ENCODE measurements at regions not wholly inside any gene's neighbourhood (a gene's known extent, or its start where the extent isn't known, plus 50 kb on each side); places are given as distances from the start of the nearest gene placed in this dataset.

- TF ChIP-seq, protein P1, sequence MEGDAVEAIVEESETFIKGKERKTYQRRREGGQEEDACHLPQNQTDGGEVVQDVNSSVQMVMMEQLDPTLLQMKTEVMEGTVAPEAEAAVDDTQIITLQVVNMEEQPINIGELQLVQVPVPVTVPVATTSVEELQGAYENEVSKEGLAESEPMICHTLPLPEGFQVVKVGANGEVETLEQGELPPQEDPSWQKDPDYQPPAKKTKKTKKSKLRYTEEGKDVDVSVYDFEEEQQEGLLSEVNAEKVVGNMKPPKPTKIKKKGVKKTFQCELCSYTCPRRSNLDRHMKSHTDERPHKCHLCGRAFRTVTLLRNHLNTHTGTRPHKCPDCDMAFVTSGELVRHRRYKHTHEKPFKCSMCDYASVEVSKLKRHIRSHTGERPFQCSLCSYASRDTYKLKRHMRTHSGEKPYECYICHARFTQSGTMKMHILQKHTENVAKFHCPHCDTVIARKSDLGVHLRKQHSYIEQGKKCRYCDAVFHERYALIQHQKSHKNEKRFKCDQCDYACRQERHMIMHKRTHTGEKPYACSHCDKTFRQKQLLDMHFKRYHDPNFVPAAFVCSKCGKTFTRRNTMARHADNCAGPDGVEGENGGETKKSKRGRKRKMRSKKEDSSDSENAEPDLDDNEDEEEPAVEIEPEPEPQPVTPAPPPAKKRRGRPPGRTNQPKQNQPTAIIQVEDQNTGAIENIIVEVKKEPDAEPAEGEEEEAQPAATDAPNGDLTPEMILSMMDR (IDR thresholded peaks at IDR 0.05; ENCODE audit: unreplicated experiment) = no peak
- Mint-ChIP-seq H3K36me3 (ENCODE audit: low read depth, unreplicated experiment) (no peaks in the 10 kb centered on the region), H3K27me3 (ENCODE audit: unreplicated experiment) (peaks cover 2% of the 10 kb centered on the region), H3K4me1 (ENCODE audit: unreplicated experiment) (peaks cover 20% of the 10 kb centered on the region), H3K9me3 (ENCODE audit: unreplicated experiment) (no peaks in the 10 kb centered on the region), H3K27ac (ENCODE audit: unreplicated experiment) (no peak overlapping the region), H3K4me3 (ENCODE audit: unreplicated experiment) (no peak overlapping the region)
- no peak for DNase-seq (ENCODE audit: low spot score)
Observed at GRCh38 chr11:15655552-15655951, 540.8 kb downstream of the INSC start.

- Mint-ChIP-seq H3K36me3 (ENCODE audit: low read depth, unreplicated experiment) (no peaks in the 10 kb centered on the region), H3K27ac (ENCODE audit: unreplicated experiment) (no peak overlapping the region), H3K27me3 (ENCODE audit: unreplicated experiment) (peaks cover 2% of the 10 kb centered on the region), H3K4me1 (ENCODE audit: unreplicated experiment) (peaks cover 12% of the 10 kb centered on the region), H3K4me3 (ENCODE audit: unreplicated experiment) (no peak overlapping the region), H3K9me3 (ENCODE audit: unreplicated experiment) (no peaks in the 10 kb centered on the region)
- no peak for DNase-seq (ENCODE audit: low spot score)
- TF ChIP-seq, protein P1 (IDR thresholded peaks at IDR 0.05; ENCODE audit: unreplicated experiment) = no peak
Observed at GRCh38 chr11:15657264-15657663, 542.5 kb downstream of the INSC start.

DNA sequence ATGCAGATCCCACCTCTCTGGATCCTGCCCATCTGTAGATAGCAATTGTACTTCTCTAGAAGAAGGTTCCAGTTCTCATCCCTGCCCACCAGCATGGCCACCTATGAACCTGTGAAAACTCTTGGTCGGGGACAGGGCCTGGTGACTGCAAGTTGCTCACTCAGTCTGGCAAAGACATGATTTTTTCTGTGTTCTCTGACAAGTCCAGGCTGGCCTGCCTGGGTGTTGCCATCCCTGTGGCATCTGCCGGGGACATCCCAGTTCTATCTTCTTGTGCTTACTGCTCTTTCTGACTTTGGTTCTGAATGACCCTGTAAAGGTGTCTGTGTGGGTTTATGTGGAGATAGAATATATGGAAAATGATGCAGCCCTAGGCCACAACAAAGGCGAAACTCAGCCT lies 545.8 kb downstream of the INSC start:
- TF ChIP-seq, protein P1 (IDR thresholded peaks at IDR 0.05; ENCODE audit: unreplicated experiment) = no peak
- H3K9me3 Mint-ChIP-seq (ENCODE audit: unreplicated experiment) = no peaks in the 10 kb centered on the region
- no peaks in the 10 kb centered on the region for H3K36me3 Mint-ChIP-seq (ENCODE audit: low read depth, unreplicated experiment)
- H3K4me3 Mint-ChIP-seq (ENCODE audit: unreplicated experiment) = no peak overlapping the region
- no peak for DNase-seq (ENCODE audit: low spot score)
- no peak overlapping the region for H3K27ac Mint-ChIP-seq (ENCODE audit: unreplicated experiment)
- peaks cover 3% of the 10 kb centered on the region for H3K27me3 Mint-ChIP-seq (ENCODE audit: unreplicated experiment)
- peaks cover 28% of the 10 kb centered on the region for H3K4me1 Mint-ChIP-seq (ENCODE audit: unreplicated experiment)

GRCh38 chr11:15662285-15662684 lies 547.6 kb downstream of the INSC start:
- Mint-ChIP-seq H3K4me3 (ENCODE audit: unreplicated experiment) (no peak overlapping the region), H3K27me3 (ENCODE audit: unreplicated experiment) (peaks cover 6% of the 10 kb centered on the region), H3K9me3 (ENCODE audit: unreplicated experiment) (no peaks in the 10 kb centered on the region), H3K36me3 (ENCODE audit: low read depth, unreplicated experiment) (no peaks in the 10 kb centered on the region), H3K4me1 (ENCODE audit: unreplicated experiment) (peaks cover 32% of the 10 kb centered on the region), H3K27ac (ENCODE audit: unreplicated experiment) (peak overlapping the region; percentile 15)
- TF ChIP-seq, protein P1 (IDR thresholded peaks at IDR 0.05; ENCODE audit: unreplicated experiment) = no peak
- DNase-seq (ENCODE audit: low spot score) = no peak

DNA sequence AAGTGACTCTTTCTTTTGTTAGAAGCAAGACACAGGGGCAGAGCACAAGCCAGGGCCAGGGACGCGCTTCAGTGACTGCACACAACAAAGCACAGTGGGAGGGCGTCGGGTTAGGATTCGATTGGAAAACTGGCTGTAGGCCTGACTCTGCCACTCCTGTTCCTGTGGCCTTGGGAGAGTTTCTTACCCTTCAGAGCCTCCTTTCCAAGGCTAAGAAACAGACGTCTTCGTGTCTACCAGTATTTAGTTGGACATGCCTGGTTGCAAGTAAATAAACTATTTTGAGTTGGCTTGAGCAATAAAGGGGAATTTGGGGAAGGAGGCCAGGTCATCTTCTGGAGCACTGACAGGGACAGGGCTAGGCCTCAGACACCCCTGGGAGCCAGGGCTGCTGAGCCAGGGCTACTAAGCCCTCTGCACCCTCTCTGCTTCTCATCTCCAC lies 549.1 kb downstream of the INSC start:
- no peaks in the 10 kb centered on the region for H3K9me3 Mint-ChIP-seq (ENCODE audit: unreplicated experiment)
- no peak overlapping the region for H3K4me3 Mint-ChIP-seq (ENCODE audit: unreplicated experiment)
- H3K36me3 Mint-ChIP-seq (ENCODE audit: low read depth, unreplicated experiment) = no peaks in the 10 kb centered on the region
- H3K4me1 Mint-ChIP-seq (ENCODE audit: unreplicated experiment) = peaks cover 39% of the 10 kb centered on the region
- TF ChIP-seq, protein P1 (IDR thresholded peaks at IDR 0.05; ENCODE audit: unreplicated experiment) = no peak
- DNase-seq (ENCODE audit: low spot score) = no peak
- H3K27me3 Mint-ChIP-seq (ENCODE audit: unreplicated experiment) = peaks cover 6% of the 10 kb centered on the region
- peak overlapping the region; percentile 80 for H3K27ac Mint-ChIP-seq (ENCODE audit: unreplicated experiment)
